LNCAP (cell line): ENCODE measurements at regions not wholly inside any gene's neighbourhood (a gene's known extent, or its start where the extent isn't known, plus 50 kb on each side); places are given as distances from the start of the nearest gene placed in this dataset.

Experiments used
- TF ChIP-seq, protein P1 (sequence below): fragments of 450-650 bp; IDR thresholded peaks from 2 replicates; pipeline ENCODE4 v1.5.1; 2017; ENCODE audit warnings: mild to moderate bottlenecking

DNA sequence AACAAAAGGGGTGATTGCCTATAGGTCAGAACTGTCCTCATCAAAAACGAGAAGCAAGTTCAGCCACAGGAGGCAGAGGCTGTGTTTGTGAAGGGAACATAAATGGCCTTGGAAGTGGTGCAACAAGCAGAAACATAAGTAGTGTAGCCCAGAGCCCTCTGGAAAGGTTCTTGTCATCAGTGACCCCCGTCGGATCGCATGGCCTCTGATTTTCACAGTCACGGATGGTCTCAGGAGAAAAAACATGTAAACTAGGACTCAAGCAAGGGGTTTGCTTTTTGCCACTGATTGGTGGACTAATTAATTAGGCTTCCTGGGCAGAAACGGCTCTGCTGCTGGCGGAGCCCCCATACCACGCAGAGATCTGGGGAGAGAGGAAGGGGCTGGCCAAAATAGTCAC is 496.5 kb upstream of the MKI67 start:
- TF ChIP-seq, protein P1, sequence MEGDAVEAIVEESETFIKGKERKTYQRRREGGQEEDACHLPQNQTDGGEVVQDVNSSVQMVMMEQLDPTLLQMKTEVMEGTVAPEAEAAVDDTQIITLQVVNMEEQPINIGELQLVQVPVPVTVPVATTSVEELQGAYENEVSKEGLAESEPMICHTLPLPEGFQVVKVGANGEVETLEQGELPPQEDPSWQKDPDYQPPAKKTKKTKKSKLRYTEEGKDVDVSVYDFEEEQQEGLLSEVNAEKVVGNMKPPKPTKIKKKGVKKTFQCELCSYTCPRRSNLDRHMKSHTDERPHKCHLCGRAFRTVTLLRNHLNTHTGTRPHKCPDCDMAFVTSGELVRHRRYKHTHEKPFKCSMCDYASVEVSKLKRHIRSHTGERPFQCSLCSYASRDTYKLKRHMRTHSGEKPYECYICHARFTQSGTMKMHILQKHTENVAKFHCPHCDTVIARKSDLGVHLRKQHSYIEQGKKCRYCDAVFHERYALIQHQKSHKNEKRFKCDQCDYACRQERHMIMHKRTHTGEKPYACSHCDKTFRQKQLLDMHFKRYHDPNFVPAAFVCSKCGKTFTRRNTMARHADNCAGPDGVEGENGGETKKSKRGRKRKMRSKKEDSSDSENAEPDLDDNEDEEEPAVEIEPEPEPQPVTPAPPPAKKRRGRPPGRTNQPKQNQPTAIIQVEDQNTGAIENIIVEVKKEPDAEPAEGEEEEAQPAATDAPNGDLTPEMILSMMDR: no peak

DNA sequence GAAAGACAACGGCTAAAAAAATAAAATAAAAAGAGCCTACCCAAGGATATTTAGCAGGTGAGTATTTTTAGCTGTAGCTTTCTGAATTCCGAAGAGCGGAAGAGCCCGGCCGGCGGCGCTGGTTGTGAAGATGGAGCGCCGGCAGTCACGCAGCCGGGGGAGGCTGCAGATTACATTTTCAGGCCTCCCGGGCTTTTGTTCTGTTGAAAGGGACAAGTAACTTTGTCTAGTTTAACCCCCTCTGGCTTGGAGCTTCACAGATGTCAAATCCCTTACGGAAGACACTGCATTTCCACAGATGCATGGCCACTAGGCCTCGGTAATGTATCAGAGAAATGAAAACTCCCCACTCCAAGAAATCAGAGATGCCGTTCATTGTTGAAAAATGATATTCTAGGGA is 497.6 kb upstream of the MKI67 start:
- TF ChIP-seq, protein P1: no peak

DNA sequence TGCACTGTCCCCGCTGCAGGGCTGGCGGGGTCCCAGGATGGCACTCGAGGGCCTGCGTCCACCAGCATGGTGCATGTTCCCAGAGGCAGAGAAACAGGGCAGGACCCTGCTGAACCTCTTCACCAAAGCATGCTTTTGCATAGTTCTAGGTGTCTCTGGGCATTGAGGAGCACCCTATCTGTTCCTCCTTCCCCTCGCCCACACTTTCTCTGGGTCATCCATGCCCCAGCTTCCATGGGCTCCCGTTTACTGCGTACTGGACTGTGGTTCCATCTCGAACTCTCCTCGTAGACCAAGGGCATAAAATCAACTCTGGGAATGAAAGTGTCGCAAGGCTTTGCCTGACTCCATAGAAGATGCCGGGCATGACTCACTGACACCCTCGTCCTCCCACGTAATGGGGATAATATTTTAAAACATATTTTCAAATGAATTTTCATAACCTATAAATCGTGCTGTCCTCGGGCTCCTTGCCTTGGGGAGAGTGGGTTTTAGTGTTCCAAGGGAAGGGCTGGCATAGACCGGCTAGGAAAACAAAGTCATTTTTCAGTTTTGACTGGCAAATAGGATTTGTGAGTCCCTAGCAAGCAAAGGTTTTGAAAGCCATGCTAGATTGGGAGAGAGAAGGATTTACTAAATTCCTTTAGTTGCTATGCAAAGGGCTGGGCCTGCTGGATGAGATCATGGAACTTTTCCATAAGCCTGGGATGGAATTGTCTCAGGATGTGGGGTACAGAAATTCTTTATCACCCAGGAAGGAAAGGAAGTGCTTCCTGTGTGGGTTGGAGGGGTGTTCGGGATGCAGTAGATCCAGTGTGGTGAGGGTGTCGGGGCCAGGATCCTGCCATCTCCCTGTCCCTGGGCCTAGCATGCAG is 498.7 kb upstream of the MKI67 start:
- TF ChIP-seq, protein P1: no peak

DNA sequence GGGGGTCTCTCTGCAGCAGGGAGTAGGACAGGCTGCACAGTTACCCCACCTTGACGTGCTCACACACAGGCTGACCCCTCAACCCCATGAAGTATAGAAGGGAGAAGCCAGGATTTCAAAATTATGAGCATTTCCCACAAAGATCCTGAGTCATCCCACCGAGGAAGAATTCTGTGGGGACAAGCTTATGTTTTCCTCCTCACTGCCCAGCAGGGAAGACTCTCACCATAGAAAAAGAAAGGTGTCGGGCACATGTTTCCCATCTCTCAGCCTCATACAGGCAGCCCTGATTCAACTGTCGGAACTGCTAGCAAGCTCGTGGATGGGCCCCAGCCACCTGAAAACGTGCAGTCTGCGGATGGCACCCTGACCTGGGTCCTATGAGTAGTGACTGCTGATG is 499.7 kb upstream of the MKI67 start:
- TF ChIP-seq, protein P1: no peak

DNA sequence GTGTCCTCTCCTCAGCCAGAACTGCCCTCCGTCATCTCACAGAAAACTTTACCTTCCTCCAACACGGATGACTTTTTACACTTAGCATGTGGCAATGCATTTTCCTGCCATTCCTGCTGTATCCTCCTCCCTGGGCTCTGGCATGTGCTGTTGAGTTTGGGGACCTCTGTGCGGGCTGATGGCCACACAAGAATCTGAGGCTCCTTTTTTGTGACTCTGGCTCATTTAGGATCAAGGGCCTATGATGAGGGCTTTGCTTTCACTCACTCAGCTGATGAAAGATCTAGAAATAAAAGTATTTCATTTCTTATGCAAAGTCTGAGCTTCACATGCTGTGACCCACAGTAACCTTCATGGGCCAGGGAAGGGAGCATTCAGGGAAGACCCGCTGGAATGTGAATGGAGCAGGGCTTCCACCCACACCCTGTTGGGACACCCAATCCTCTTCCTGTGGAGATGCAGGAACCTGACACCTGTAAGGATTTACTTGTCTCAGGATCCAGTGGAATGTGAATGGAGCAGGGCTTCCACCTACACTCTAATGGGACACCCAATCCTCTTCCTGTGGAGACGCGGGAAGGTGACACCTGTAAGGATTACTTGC is 500.3 kb upstream of the MKI67 start:
- TF ChIP-seq, protein P1: no peak

DNA sequence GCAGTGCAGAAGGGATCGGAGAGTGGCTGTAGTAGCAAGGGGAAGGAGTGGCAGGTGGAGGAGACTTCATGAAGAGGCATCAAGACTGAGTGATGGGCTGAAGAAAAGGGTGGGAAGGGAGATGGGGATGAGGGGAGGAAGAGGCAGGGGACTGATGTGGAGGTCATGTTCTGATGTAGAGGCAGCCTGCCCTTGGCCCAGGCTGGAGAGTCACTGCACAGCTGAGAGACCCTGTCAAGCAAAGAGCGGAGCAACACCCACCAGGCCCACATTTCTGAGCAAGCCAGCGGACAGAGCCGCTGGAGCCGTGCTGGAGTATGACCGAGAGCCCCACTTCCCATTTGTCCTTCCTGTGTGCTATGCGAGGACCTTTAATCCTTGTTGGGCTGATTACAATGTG is 501.6 kb upstream of the MKI67 start:
- TF ChIP-seq, protein P1: no peak

DNA sequence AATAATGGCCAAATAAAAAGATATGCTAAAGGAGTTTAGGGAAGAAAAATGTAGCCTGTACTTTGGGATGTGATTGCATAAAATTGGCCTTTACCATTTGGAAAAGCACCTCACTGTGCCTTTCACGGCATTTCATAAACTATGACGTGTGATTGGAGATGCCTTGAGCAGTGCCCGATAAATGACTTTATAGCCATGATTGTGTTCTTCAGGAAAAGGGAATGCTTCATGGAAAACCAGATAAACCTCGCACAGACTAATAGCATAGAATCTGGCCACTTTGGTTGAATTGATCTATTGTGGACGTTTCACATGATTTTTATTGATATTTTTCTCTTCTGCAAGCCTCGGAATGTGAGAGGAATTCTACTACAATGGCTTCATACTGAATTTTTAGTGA is 502.0 kb upstream of the MKI67 start:
- TF ChIP-seq, protein P1: no peak
